GM23338 (cell line): ENCODE measurements at regions not wholly inside any gene's neighbourhood (a gene's known extent, or its start where the extent isn't known, plus 50 kb on each side); places are given as distances from the start of the nearest gene placed in this dataset.

Experiments
- ATAC-seq: fragments of 200-7000 bp; cut with Tn5 transposase; 3 replicates; pipeline ENCODE4 v1.9.1; 2020
- DNase-seq: peaks from one replicate; pipeline ENCODE4 v3.0.0-alpha.2; 2015; ENCODE audit warnings: low spot score
- H2AFZ ChIP-seq: fragments of 200-600 bp; sonication (generic); 2 replicates; pipeline ENCODE4 v1.8.0; 2016; ENCODE audit warnings: antibody characterized with exemption, mild to moderate bottlenecking, moderate library complexity
- H3F3A ChIP-seq: fragments of 200-600 bp; sonication (generic); replicated peaks from 2 replicates; pipeline ENCODE4 v1.8.0; 2017; ENCODE audit warnings: antibody characterized with exemption, mixed run types, low read depth
- H3K27ac ChIP-seq: fragments of 200-600 bp; sonication (generic); 2 replicates; pipeline ENCODE4 v1.6.1; 2016; ENCODE audit warnings: low read depth
- H3K27me3 ChIP-seq: fragments of 200-600 bp; sonication (generic); 2 replicates; pipeline ENCODE4 v1.8.0; 2016; ENCODE audit warnings: mild to moderate bottlenecking, mixed run types, moderate library complexity; ENCODE audit not compliant: insufficient read depth
- H3K36me3 ChIP-seq: fragments of 200-600 bp; sonication (generic); 2 replicates; pipeline ENCODE4 v1.8.0; 2016; ENCODE audit warnings: mild to moderate bottlenecking; ENCODE audit not compliant: insufficient read depth
- H3K4me1 ChIP-seq: fragments of 200-600 bp; sonication (generic); 2 replicates; pipeline ENCODE4 v1.8.0; 2016; ENCODE audit warnings: mild to moderate bottlenecking, moderate library complexity; ENCODE audit not compliant: insufficient read depth
- H3K4me2 ChIP-seq: fragments of 200-600 bp; sonication (generic); 2 replicates; pipeline ENCODE4 v1.7.1; 2017; ENCODE audit warnings: mixed run types
- H3K4me3 ChIP-seq: fragments of 200-600 bp; sonication (generic); 2 replicates; pipeline ENCODE4 v1.6.1; 2016; ENCODE audit warnings: mixed run types
- H3K79me2 ChIP-seq: fragments of 200-600 bp; sonication (generic); replicated peaks from 2 replicates; pipeline ENCODE4 v1.8.0; 2017; ENCODE audit warnings: mild to moderate bottlenecking; ENCODE audit not compliant: insufficient read depth
- H3K9me2 ChIP-seq: fragments of 200-600 bp; sonication (generic); 2 replicates; pipeline ENCODE4 v1.8.0; 2017; ENCODE audit not compliant: insufficient read depth
- H4K20me1 ChIP-seq: fragments of 200-600 bp; sonication (generic); replicated peaks from 2 replicates; pipeline ENCODE4 v1.8.0; 2017; ENCODE audit warnings: mild to moderate bottlenecking; ENCODE audit not compliant: insufficient read depth
- H3K27ac Mint-ChIP-seq: 2 replicates; pipeline ENCODE4 v1.8.0; 2020; ENCODE audit warnings: inconsistent platforms, mild to moderate bottlenecking, moderate library complexity, mixed read lengths
- H3K27me3 Mint-ChIP-seq: 3 replicates; pipeline ENCODE4 v1.8.0; 2022; ENCODE audit warnings: low read depth, mild to moderate bottlenecking, moderate library complexity, mixed read lengths, inconsistent platforms; ENCODE audit not compliant: insufficient read depth, poor library complexity
- H3K36me3 Mint-ChIP-seq: 3 replicates; pipeline ENCODE4 v1.8.0; 2021; ENCODE audit warnings: low read depth, mild to moderate bottlenecking, inconsistent platforms, moderate library complexity, mixed read lengths
- H3K4me1 Mint-ChIP-seq: 3 replicates; pipeline ENCODE4 v1.8.0; 2020; ENCODE audit warnings: mild to moderate bottlenecking, inconsistent platforms, mixed read lengths
- H3K4me3 Mint-ChIP-seq: 3 replicates; pipeline ENCODE4 v1.8.0; 2021; ENCODE audit warnings: moderate library complexity, mild to moderate bottlenecking, inconsistent platforms, mixed read lengths
- H3K9me3 Mint-ChIP-seq: 3 replicates; pipeline ENCODE4 v1.8.0; 2020; ENCODE audit warnings: moderate library complexity, mild to moderate bottlenecking, inconsistent platforms, mixed read lengths
- CTCF ChIP-seq, 2 experiments: fragments of 200-600 bp in 1 of 2; sonication (generic) in 1 of 2; conservative IDR thresholded peaks; 2 replicates each; pipeline versions ENCODE4 v1.5.1 to v1.6.1; 2016 to 2017; ENCODE audit warnings: antibody characterized with exemption in 2 of 2, low read depth in 2 of 2, mild to moderate bottlenecking in 2 of 2, moderate library complexity in 1 of 2
- ETS1 ChIP-seq: IDR thresholded peaks from 2 replicates; pipeline ENCODE4 v1.6.1; 2016; ENCODE audit warnings: antibody characterized with exemption
- EZH2 ChIP-seq: fragments of 200-600 bp; sonication (generic); IDR thresholded peaks from one replicate; pipeline ENCODE4 v1.8.0; 2017; ENCODE audit warnings: antibody characterized with exemption, mild to moderate bottlenecking, low read depth; ENCODE audit not compliant: unreplicated experiment
- EZH2phosphoT487 ChIP-seq: fragments of 200-600 bp; sonication (generic); IDR thresholded peaks from one replicate; pipeline ENCODE4 v1.8.1; 2018; ENCODE audit warnings: antibody characterized with exemption; ENCODE audit not compliant: unreplicated experiment
- JUNB ChIP-seq: IDR thresholded peaks from one replicate; pipeline ENCODE4 v1.6.1; 2016; ENCODE audit warnings: antibody characterized with exemption; ENCODE audit not compliant: unreplicated experiment
- NANOG ChIP-seq: IDR thresholded peaks from 2 replicates; pipeline ENCODE4 v1.6.1; 2016; ENCODE audit warnings: antibody characterized with exemption, borderline replicate concordance
- POLR2AphosphoS5 ChIP-seq: IDR thresholded peaks from 2 replicates; pipeline ENCODE4 v1.6.1; 2016; ENCODE audit warnings: antibody characterized with exemption, low read depth
- REST ChIP-seq: IDR thresholded peaks from one replicate; pipeline ENCODE4 v1.6.1; 2018; ENCODE audit warnings: antibody characterized with exemption; ENCODE audit not compliant: unreplicated experiment
- STAT1 ChIP-seq: IDR thresholded peaks from one replicate; pipeline ENCODE4 v1.6.1; 2016; ENCODE audit warnings: antibody characterized with exemption; ENCODE audit not compliant: unreplicated experiment
- ZNF331 ChIP-seq: fragments of 250-450 bp; sonication (Bioruptor Pico); IDR thresholded peaks from 2 replicates; pipeline ENCODE4 v1.5.0; 2020; ENCODE audit warnings: low read depth, mild to moderate bottlenecking, moderate library complexity
- ZNF462 ChIP-seq: fragments of 250-450 bp; sonication (Bioruptor Pico); IDR thresholded peaks from 2 replicates; pipeline ENCODE4 v1.5.0; 2020; ENCODE audit warnings: mild to moderate bottlenecking, moderate library complexity

GRCh38 chr2:22290302-22290701 is 1094.7 kb upstream of the KLHL29 start (continued):
- TF ChIP-seq STAT1 (no peak), CTCF (conservative IDR thresholded peaks at IDR 0.05; ENCODE audit: low read depth in 2 of 2) (no peak), EZH2phosphoT487 (no peak), NANOG (no peak), EZH2 (no peak)

- H3K36me3 ChIP-seq = no peaks in the 10 kb centered on the region
- H3K27ac ChIP-seq = no peak overlapping the region
- no peaks in the 10 kb centered on the region for H3K4me1 ChIP-seq
- no peaks in the 10 kb centered on the region for H3K27me3 ChIP-seq
- H3K79me2 ChIP-seq = no peaks in the 10 kb centered on the region
- Mint-ChIP-seq H3K4me1 (no peaks in the 10 kb centered on the region), H3K27me3 (no peaks in the 10 kb centered on the region), H3K4me3 (no peak overlapping the region), H3K9me3 (no peaks in the 10 kb centered on the region), H3K36me3 (no peaks in the 10 kb centered on the region), H3K27ac (no peak overlapping the region)
- ATAC-seq (no peak), DNase-seq (no peak)
- H3F3A ChIP-seq = no peaks in the 10 kb centered on the region
- no peak overlapping the region for H3K4me3 ChIP-seq
- H2AFZ ChIP-seq = no peak overlapping the region
- no peaks in the 10 kb centered on the region for H4K20me1 ChIP-seq
- H3K4me2 ChIP-seq = no peak overlapping the region
- no peaks in the 10 kb centered on the region; the same call in 1 of the 2 replicates for H3K9me2 ChIP-seq
- TF ChIP-seq REST = no peak
- TF ChIP-seq POLR2AphosphoS5 = no peak
- no peak for TF ChIP-seq ETS1
- no peak for TF ChIP-seq JUNB
- no peak for TF ChIP-seq STAT1
- TF ChIP-seq ZNF331 = no peak
- TF ChIP-seq NANOG = no peak
- no peak for TF ChIP-seq EZH2phosphoT487
- no peak for TF ChIP-seq ZNF462 (CRISPR knock-in tag)
Observed at GRCh38 chr2:22290909-22291473, 1094.0 kb upstream of the KLHL29 start.
